RWPE1 (cell line): ENCODE measurements at regions not wholly inside any gene's neighbourhood (a gene's known extent, or its start where the extent isn't known, plus 50 kb on each side); places are given as distances from the start of the nearest gene placed in this dataset.

Source experiments
- CTCF ChIA-PET: fragments of 350-600 bp; sonication (Branson Sonifier 250); formaldehyde crosslinking; extraction: SDS; loops from one replicate; lab custom pipeline; 2021; lab: Yijun Ruan, JAX
- POLR2A ChIA-PET: fragments of 400-600 bp; formaldehyde crosslinking; extraction: SDS; loops from one replicate; lab custom pipeline; 2020; ENCODE audit warnings: antibody characterized with exemption; ENCODE audit not compliant: low non-redundant PET; lab: Yijun Ruan, JAX
- DNase-seq: peaks from one replicate; pipeline ENCODE4 v3.0.0; 2012; ENCODE audit warnings: low spot score
- H3K27ac ChIP-seq: fragments of 450-650 bp; 2 replicates; pipeline ENCODE4 v1.5.1; 2017
- CTCF ChIP-seq: fragments of 450-650 bp; conservative IDR thresholded peaks from 2 replicates; pipeline ENCODE4 v1.5.1; 2017; ENCODE audit warnings: low read depth, mild to moderate bottlenecking

- no peak for TF ChIP-seq CTCF
- POLR2A ChIA-PET = no interaction called here
- CTCF ChIA-PET = no interaction called here
- no peak for DNase-seq
- no peak overlapping the region for H3K27ac ChIP-seq
Observed at GRCh38 chr2:239667431-239667985, 266.7 kb upstream of the HDAC4 start.

- TF ChIP-seq CTCF = no peak
- ChIA-PET POLR2A (no interaction called here), CTCF (no interaction called here)
- no peak overlapping the region for H3K27ac ChIP-seq
- no peak for DNase-seq
Observed at GRCh38 chr2:239666855-239667376, 266.1 kb upstream of the HDAC4 start.

- no peak for DNase-seq
- no peak for TF ChIP-seq CTCF
- H3K27ac ChIP-seq = no peak overlapping the region
- ChIA-PET CTCF (interaction anchor here (0.6 kb wide), 1 partner anchor 454 kb away, joined by 3 read pairs; no protein-coding TSS in a partner anchor), POLR2A (no interaction called here)
Observed at GRCh38 chr2:239666053-239666854, 265.4 kb upstream of the HDAC4 start.

GRCh38 chr2:239664216-239664810, 263.5 kb upstream of the HDAC4 start:
- no peak for DNase-seq
- ChIA-PET POLR2A (no interaction called here), CTCF (no interaction called here)
- H3K27ac ChIP-seq = no peak overlapping the region
- no peak for TF ChIP-seq CTCF

GRCh38 chr2:239663364-239663924, 262.6 kb upstream of the HDAC4 start:
- DNase-seq = no peak
- no peak overlapping the region for H3K27ac ChIP-seq
- no peak for TF ChIP-seq CTCF
- ChIA-PET POLR2A (no interaction called here), CTCF (interaction anchor here (0.6 kb wide), 1 partner anchor 23 kb away, joined by 3 read pairs; no protein-coding TSS in a partner anchor)
